RWPE1 (cell line): ENCODE measurements at regions not wholly inside any gene's neighbourhood (a gene's known extent, or its start where the extent isn't known, plus 50 kb on each side); places are given as distances from the start of the nearest gene placed in this dataset.

Source experiments
- CTCF ChIA-PET: fragments of 350-600 bp; sonication (Branson Sonifier 250); formaldehyde crosslinking; extraction: SDS; loops from one replicate; lab custom pipeline; 2021; lab: Yijun Ruan, JAX
- POLR2A ChIA-PET: fragments of 400-600 bp; formaldehyde crosslinking; extraction: SDS; loops from one replicate; lab custom pipeline; 2020; ENCODE audit warnings: antibody characterized with exemption; ENCODE audit not compliant: low non-redundant PET; lab: Yijun Ruan, JAX
- DNase-seq: peaks from one replicate; pipeline ENCODE4 v3.0.0; 2012; ENCODE audit warnings: low spot score
- H3K27ac ChIP-seq: fragments of 450-650 bp; 2 replicates; pipeline ENCODE4 v1.5.1; 2017
- TF ChIP-seq, protein P1 (sequence below): fragments of 450-650 bp; conservative IDR thresholded peaks from 2 replicates; pipeline ENCODE4 v1.5.1; 2017; ENCODE audit warnings: low read depth, mild to moderate bottlenecking

DNA sequence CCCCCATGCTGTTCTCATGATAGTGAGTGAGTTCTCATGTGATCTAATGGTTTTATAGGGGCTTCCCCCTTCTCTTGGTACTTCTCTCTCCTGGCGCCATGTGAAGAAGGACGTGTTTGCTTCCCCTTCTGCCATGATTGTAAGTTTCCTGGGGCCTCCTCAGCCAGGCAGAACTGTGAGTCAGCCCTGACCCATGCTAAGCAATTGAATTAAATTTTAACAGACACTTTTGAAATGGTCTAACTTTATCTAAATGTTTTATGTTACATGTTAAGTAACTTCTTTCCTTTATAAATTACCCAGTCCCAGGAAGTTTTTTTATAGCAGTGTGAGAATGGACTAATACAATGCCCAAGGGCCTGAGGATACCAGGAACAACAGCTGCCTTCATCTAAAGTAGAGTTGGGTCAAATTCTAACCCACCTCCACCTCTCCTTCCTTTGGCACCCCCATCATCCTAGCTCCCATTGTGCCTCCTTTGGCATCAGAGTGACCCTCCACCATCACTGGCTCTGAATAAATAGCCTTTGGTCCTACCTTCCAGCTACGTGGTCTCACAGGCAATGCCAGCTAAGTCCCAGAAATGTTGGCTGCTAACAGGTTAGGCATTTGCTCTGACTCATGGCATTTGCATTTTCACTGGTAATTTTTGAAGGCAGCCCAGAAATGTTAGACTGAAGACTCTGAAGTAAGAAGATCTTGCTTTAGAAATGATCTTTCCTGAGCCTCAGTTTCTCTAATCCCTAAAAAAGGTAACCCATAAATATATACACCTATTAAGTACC is 182.1 kb downstream of the MOSPD2 start:
- POLR2A ChIA-PET, result no interaction called here
- no peak for DNase-seq
- TF ChIP-seq, protein P1, sequence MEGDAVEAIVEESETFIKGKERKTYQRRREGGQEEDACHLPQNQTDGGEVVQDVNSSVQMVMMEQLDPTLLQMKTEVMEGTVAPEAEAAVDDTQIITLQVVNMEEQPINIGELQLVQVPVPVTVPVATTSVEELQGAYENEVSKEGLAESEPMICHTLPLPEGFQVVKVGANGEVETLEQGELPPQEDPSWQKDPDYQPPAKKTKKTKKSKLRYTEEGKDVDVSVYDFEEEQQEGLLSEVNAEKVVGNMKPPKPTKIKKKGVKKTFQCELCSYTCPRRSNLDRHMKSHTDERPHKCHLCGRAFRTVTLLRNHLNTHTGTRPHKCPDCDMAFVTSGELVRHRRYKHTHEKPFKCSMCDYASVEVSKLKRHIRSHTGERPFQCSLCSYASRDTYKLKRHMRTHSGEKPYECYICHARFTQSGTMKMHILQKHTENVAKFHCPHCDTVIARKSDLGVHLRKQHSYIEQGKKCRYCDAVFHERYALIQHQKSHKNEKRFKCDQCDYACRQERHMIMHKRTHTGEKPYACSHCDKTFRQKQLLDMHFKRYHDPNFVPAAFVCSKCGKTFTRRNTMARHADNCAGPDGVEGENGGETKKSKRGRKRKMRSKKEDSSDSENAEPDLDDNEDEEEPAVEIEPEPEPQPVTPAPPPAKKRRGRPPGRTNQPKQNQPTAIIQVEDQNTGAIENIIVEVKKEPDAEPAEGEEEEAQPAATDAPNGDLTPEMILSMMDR, result no peak
- no peak overlapping the region for H3K27ac ChIP-seq
- CTCF ChIA-PET, result no interaction called here

DNA sequence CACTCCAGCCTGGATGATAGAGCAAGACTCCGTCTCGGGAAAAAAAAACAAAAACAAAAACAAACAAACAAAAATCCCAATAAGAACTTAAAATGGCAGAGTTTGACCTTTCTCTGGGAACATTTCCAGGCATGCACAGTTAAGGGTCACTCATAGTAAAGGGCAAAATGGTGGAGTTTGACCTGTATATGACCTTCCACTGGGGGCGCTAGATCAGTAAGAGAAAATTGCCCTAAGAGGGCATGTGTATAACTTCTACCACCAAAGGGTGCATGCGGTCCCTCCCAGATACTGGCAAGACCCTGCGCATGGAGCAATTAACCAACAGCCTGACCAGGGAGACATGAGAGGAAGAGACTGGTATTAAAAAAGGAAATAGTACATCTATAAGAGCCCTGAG is 177.2 kb downstream of the MOSPD2 start:
- no peak for DNase-seq
- ChIA-PET CTCF (no interaction called here), POLR2A (no interaction called here)
- H3K27ac ChIP-seq, result no peak overlapping the region
- TF ChIP-seq, protein P1, result no peak

DNA sequence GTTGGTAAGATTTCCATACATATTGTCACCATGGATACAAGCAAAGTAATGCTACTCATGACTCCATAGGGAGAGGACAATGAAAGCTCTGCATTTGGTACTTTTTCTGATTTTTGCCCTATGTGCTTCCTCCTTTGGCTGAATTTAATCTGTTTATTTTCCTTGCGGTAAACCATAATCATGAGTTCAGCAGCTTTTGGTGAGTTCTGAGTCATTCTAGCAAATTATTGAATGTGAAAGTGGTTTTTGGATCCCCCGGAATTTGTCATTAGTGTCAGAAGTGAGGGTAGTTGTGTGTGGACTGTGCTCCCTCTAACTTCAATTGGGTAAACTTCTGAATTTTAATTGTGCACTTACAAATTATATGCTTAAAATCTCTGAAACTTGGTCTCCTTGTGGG is 170.3 kb downstream of the MOSPD2 start:
- DNase-seq, result no peak
- H3K27ac ChIP-seq, result no peak overlapping the region
- CTCF ChIA-PET, result no interaction called here
- POLR2A ChIA-PET, result no interaction called here
- TF ChIP-seq, protein P1, result no peak

DNA sequence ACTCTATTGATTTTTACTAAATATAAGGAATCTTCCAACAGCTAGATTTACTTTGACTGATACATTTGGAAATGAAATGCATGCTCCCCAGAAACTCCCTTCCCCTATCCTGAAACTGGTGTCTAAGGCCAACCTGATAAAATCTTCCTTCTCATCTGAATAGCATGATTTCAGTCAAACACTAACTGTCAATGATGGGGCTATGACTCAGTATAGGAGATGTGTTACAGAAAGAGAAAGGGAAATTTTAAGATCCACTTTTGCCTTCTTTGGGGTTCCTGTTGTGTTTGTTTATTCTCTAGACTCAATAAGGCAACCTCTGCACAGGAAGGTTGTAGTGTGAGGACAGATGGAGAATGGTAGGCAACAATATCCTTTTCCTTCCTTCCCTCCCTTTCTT is 160.7 kb downstream of the MOSPD2 start:
- H3K27ac ChIP-seq, result no peak overlapping the region
- ChIA-PET POLR2A (no interaction called here), CTCF (interaction anchor here (0.6 kb wide), 1 partner anchor 607 kb away, joined by 3 read pairs; no protein-coding TSS in a partner anchor)
- TF ChIP-seq, protein P1, result no peak
- DNase-seq, result no peak

GRCh38 chrX:15017491-15017890 is 144.3 kb downstream of the MOSPD2 start:
- H3K27ac ChIP-seq, result no peak overlapping the region
- no peak for DNase-seq
- POLR2A ChIA-PET, result no interaction called here
- TF ChIP-seq, protein P1, result no peak
- CTCF ChIA-PET, result no interaction called here

DNA sequence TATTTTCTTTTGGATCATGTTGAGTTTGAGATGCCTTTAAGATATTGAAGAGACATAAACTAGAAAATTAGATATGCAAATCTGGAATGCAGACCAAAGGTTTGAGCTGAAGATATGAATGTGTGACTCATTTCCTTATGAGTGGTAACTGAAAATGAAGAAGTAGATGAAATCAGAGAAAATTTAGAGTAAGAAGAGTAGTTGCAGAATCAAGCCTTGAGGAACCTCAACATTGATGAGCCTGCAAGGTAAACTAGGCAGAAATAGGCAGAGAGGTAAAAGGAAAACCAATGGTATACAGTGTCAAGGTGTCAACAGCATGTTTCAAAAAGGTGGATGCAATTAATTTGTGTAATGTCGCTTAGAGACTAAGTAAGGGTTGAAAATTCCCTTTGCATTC is 142.8 kb downstream of the MOSPD2 start:
- CTCF ChIA-PET, result no interaction called here
- POLR2A ChIA-PET, result no interaction called here

More for the DNA sequence above, 142.8 kb downstream of the MOSPD2 start:
- TF ChIP-seq, protein P1, result no peak
- no peak for DNase-seq
- H3K27ac ChIP-seq, result no peak overlapping the region
